ENCODE measurements at regions not wholly inside any gene's neighbourhood (a gene's known extent, or its start where the extent isn't known, plus 50 kb on each side); places are given as distances from the start of the nearest gene placed in this dataset.

GRCh38 chr12:63010698-63011097 is 75.7 kb upstream of the PPM1H start:
- TF ChIP-seq EZH2 (IDR thresholded peaks at IDR 0.05; ENCODE audit: borderline replicate concordance, insufficient read depth, low read depth, low read length, poor library complexity, severe bottlenecking) (no peak), CTCF (IDR thresholded peaks at IDR 0.05) (no peak)
